ENCODE measurements at regions not wholly inside any gene's neighbourhood (a gene's known extent, or its start where the extent isn't known, plus 50 kb on each side); places are given as distances from the start of the nearest gene placed in this dataset.
"Not testable (repeated sequence)": the region's sequence is repeated elsewhere in the genome, so short reads cannot be mapped to it uniquely, and the experiment has no call there.

DNA sequence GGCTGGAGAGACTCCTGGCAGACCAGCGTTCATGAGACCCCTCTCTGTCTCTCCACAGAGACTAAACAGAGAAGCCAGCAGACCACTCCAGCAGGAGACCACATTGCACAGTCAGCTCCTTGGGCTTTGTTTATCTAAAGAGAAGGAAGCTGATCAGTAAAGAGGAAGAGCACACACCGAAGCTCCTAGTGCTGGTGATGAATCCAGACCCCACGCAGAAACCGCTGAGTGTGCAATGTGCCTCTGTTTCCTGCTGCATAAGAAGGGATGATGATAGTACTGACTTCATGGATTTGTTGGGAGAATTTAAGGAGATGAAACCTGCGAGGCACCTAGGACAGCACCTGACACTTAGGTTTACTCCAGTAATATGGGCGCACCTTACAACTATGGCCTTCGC is 544.1 kb upstream of the ID2 start:
- DNase-seq: no peak

DNA sequence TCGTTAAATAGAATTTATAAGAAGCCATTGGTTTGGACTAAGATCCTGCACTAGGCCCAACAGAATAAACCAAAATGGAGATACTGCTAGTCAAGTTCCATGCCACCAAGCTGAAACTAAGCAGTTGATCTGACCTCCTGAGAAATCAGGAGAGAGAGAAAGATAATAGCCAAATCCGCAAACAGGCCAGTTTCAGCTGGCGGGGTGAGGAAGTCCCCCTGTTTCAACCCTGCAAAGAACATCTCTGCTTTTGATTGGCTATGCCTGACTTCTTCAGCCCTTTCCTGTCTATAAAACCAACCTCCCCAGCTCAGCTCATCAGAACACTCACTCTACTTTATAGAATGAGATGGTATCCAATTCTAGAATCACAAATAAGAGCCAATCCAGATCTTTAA is 543.3 kb upstream of the ID2 start:
- DNase-seq: no peak

DNA sequence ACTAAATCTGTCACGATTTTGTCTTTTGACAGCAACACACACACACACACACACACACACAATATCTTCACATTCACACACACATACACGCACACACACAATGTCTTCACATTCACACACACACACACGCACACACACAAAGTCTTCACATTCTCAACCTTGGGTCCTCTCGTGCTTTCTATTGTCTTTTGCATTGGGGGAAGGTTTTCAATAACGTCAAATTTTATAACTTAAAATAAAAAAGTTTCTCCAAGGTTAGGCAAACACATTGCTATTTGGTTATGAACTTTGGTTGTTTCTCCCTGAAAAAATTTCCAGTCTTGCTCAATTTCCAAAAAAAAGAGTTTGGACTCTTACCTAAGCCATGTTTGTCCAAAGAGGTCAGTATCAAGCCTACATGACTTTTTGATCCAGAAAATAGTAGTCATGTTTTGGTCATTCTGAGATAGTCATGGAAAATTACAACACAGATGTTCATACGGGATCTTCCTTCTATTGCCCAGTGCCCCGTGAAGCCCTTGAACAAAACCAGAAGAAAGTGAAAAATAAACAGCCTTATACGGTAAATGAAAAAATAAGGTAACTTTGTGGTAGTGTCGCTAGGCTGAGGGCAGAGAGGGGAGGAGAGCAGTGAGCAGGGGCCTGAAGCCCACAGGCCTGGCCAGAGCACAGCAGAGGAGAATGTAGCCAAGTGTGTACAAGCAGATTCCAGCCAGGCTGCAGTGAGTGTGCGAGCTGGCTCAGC is 542.8 kb upstream of the ID2 start:
- DNase-seq: no peak

DNA sequence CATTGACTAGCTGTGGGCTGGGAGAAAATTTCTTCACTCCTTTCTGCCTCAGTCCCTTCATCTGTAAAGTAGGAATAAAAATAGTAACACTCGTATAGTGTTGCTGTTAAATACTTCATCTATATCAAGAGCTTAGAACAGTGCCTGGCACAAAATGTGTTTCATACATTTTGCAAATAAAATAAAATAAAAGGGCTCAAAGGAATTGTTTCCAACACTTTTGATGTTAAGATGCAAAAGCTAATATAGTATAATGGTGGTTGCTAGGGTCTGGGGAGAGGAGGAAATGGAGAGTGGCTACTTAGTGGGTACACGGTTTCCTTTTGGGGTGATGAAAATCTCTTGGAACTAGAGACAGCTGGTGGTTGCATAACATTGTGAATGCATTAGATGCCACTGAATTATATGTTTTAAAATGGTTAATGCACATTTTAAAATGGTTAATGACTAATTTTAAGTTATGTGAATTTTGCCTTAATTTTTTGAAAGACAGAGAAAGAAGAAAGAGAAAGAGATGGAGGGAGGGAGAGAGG is 542.1 kb upstream of the ID2 start:
- no peak for DNase-seq

DNA sequence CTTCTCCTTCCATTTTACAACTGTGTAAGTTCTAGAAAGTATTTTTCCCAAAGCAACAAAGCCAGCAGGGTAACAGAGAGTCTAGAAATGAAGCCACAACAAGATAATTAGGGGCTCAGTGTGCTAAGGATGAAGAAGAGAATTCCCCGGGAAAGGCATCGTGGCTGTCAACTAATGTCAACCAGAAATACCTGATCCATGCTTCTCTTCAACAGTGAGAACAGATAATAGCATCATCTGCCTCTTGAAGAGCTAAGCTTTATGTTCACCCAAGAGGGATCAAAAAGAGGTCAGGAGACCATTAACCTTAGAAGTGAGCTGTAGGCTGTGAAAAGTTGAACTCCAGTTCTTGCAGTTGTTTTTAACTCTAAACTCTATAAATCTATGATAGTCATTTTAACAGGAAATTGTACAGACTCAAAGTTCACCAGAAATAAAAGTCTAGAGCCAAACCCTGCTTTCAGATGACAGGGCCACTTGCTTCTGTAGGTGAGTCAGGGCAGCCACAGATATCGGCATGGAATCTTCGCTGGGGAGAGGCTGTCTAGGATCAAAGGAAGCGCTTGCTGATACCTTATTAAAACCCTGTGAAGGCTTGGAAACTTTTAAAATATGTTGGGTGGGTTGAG is 540.7 kb upstream of the ID2 start:
- DNase-seq: no peak

DNA sequence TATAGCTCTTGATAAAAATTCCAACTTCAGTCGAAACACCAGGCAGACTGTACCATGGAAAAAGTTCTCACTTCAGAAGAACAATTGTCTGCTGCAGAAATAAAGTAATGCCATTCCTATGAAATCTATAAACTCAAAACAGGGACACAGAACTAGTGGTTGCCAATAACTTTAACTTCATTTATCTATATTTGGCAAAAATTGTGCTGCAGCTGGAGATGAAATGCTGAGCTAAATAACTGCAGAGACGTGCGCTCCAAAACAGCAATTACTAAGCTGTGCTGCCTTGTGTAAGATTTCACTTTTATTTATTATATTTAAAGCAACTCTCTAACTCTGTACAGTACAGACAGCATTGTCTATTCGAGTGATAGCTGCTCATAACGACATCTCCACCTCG is 540.1 kb upstream of the ID2 start:
- DNase-seq: no peak

DNA sequence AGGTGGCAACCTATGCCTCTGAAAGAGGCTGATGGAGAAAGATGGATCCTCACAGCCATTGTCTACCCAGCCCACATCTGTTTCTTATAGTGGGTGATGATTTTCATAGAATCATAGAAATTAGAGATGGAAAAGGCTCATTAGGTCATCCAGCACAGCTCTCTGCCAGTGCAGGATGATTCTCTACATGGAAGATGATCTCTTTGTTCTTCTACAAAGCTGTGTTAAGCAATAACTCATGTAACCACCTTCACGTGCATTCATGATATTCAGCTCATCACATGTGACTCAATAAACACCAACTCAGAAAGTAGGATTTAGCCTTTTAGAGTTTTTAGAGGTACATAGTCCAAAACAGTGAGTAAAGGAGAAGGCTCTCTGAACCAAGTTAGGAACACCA is 539.4 kb upstream of the ID2 start:
- no peak for DNase-seq

DNA sequence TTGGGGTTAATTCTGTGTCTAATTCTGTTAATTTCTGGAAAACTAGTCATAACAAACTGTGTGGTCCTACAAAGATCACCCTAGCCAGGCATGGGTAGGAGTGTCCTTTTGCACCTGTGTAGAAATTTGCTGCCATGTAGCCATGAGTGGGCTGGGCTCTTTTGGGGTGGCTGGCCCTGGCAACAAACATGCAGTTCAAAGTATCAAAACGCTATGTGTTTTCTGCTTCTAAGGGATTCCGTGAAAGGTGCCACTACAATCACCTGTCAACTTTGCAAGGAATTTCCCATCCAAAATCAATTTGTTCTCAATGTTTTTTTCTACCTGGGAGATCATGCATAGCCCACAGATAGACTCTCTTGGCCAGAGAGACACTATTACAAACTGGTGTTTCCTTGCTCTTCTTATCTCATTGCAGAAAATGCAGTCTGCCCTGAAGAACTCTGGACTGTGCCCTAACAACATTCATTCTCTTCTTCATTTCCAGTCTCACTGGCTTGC is 537.7 kb upstream of the ID2 start:
- no peak for DNase-seq

DNA sequence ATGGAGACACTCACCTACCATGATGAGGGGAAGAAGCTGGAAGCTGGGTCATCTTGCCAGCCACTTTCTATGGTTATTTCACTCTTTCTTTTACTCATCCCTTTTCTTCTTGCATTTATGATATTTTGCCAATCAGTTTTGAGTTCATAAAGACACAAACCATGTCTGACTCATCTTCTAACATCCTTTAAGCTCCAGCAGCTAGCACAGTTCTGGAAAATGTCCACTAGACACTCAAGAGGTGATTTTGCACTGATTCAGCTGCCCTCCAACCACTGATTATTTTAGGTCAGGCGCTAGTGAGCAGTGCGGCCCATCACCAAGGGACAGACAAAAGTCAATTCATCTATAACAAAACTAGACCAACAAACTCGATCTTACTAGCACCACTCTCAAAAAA is 537.1 kb upstream of the ID2 start:
- DNase-seq: no peak

DNA sequence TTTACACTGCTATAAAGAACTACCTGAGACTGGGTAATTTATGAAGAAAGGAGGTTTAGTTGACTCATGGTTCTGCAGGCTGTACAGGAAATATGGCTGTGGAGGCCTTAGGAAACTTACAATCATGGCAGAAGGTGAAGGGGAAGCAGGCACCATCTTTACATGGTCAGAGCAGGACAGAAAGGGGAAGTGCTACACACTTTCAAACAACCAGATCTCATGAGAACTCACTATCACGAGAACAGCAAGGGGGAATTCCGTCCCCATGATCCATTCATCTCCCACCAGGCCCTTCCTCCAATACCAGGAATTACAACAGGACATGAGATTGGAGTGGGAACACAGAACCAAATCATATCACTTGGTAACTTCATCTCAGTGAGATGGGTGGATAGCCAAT is 536.5 kb upstream of the ID2 start:
- not testable (repeated sequence) for DNase-seq

DNA sequence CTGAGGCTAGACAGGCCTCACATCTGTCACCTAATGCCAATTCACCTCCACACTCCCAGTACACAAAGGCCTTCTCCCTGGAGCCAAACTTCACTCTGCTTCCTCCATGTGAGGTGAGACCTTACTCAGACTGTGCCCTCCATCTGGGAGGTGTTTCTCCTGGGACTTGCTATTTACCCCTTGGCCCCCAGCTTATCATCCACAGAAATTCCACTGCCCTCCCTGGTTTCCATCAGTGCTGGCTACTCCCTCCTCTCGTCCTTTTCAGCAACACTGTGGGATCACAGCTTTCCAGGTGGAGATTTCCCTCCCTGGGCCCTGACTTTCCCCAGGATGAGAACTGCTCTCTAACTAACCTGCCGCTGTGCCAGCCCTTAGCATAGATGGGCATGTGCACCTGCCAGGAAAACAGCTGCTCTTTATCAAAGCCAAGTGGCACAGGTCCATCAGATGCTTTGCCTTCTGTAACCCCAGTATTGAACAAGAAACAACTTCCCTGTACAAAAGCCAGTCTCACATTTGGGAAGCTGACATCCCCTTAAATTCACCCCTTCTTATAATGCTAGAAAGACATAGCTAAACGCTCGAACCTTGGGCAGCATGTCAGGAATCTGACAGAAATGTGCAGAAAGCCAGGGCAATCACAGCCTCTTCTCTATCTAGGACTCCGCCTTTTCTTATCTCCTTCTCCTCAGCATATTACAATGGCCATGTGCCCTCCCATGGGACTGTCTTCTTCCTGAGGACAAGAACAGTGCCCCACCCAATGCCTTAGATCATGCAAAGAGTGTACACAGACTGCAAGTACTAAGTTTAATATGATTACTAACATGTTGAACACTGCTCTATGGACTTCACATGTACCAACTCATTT is 535.5 kb upstream of the ID2 start:
- DNase-seq: no peak

DNA sequence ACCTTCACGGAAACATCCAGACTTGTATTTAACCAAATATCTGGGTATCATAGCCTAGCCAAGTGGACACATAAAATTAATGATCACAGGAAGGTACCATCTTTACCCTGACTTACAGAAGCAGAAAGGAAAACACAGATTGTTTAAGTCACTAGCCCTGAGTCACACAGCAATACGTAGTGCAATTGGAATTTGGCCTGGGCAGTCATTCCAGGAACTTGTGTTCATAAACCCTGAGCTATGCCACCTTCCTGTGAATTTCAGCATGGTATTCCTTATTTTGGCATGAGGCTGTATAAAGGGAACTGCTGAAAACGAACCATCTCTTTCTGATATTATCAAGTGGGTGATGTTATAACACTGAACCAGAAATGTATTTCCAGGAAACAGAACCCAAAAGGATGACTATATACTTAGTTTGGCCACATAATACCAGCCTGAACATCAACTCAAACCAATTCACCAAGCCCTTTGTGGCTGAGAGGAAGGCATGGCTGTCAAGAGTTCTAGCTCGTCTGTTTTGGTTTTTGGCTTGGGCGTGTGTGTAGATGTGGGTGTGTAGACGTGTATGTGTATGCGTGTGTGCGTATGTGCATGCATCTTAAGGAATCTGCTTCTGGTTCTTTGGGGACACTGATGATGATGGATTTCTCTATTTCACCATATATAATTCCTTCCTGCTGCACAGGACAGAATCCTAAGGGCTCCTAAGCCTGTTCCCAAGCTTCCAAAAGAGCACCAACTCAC is 533.4 kb upstream of the ID2 start:
- no peak for DNase-seq

DNA sequence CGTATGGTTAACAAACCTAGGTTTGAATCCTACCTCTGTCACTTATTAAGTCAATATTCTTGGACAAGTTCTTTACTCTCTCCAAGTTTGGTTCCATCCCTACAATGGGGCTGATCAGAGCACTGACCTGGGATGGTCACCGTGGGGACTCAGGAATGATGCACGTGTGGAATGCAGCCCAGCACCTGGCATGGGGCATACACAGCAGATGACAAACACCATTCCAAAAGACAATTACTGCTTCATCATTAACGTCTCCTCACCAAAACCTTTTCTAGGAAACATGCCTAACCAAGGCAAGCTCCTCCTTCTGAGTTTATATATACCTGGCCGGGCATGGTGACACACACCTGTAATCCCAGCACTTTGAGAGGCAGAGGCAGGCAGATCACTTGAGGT is 532.9 kb upstream of the ID2 start:
- no peak for DNase-seq

DNA sequence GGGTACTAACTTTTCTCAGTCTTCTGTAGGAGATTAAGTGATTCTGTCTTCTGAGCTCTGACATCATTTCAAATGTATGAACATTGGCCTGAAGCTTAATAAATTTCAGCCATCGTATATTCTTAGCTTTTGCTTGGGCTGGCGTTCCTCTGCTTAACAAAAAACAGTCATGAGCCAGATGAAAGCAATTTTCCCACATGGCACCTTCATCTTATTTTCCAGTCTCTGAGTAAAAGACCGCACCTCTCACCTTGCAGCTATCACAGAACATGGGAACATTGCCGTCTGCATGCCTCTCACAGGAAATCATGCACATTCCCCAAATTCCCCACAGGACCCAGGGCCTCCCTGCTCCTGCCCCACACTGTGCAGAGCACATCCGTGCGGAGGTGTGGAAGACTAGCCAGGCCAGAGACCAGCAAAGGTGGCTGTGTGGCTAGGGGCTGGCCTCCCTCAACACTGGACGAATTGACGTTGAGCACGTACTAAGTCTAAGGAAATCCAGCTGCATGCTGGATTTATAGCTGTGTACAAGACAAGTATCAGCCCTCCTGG is 531.8 kb upstream of the ID2 start:
- no peak for DNase-seq

DNA sequence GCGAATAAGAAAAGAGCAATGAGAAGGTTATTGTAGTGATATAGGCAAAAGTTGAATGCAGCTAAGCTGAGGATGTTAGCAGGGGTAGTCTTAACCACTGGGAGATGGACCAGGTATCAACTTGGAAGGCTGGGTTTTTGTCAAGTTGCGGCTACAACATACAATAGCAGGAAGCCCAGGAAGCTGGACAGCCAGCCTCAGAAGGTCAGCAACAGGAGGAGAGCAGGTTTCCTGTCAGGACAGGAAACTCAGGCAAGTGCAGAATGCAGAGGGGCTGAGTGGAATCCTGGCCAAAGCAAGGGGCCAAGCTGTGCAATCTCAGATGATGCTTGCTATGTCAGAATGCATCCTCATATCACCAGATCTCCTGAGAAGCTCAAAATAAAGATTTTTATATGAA is 530.0 kb upstream of the ID2 start:
- DNase-seq: no peak

DNA sequence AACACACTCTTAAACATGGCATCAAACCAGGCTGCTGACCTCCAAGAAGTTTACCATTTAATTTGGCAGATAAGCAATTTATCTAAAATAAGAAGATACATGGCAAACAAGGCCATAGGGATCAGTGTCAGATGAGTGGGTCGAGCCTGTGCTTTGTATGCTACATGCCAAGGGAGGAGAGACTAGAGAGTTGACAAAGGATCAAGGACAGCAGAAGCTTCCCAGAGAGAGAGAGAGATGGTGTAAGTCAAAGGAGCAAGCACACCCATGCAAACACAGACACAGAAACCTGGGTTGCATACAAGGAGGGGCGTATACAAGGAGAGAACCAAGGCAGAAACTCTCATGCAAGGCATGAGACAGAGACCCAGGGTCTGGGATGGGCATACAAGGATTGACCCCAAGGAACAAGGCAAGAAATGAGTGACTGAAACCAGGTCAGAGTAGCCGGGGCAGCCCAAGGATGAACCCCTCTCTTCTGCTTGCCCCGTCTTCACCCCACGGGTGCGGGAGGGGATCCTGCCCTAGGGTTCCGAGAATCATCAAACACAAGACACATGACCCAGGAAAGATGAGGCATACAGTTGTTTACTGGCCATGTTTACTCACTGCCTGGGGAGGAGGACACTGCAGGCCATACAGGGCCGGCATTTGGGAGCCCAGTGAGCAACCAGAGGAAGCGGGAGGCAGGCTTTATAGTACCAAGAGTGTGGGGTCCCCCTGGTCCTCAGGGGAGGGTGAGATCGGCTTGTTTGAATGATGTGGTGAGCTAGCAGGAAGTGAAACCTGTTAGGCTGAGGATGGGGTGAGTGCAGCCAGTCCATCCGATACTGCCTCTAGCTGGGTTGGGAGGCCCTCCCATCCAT is 529.2 kb upstream of the ID2 start:
- no peak for DNase-seq

DNA sequence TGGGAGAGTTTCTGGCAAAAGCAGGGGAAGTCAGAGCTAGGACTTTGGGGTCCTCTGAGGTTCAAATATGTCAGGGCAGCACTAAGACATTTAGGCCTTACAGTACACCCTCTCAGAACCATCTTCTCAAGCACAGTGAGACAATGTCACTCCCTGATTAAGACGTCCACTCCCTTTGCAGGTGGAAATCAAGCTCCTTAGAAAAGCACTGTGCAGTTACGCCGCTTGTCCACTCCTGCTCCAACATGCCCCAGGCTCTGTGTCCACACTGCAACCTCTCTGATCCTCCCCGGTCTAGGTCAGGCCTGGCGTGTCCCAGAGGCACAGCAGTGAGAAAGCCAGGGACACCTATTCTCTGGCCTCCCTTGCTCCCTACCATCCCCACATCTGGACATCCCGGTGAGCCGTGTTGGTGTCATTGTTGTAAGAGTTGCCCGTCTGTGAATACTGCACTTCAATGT is 528.6 kb upstream of the ID2 start:
- DNase-seq: no peak

DNA sequence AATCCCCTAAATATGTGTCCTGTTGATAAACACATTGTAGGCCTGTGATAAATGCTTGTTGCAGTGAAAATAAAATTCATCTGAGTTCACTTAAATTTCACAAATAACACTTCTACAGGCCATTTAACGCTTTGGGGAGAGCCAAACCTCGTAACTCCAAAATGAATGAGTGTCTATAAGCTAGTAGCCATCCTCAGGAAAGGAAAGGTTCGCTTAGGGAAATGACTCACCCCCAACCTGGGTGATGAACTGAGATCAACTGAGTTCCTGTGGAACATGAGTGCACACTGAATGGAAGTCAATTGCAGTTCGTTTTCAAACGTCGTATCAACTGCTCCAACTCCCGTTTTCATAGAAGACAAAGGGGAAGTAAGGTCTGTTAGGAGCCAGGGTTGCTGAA is 527.6 kb upstream of the ID2 start:
- no peak for DNase-seq

DNA sequence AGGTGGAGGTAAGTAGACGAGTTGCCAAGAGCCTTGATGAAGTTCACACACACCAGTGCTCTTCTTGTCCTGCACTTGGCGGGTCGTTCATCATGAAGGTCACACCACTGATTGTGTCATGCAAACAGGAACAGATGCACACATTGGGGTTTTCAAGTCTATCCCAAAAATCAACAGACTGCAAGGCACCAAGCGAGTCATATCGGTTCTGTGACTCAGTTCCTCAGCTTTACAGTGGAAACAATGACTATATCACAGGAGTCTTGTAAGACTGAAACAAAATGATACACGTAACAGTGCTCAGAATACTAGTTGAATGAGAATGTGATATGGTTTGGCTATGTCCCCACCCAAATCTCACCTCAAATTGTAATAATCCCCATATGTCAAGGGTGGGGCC is 526.9 kb upstream of the ID2 start:
- DNase-seq: no peak

DNA sequence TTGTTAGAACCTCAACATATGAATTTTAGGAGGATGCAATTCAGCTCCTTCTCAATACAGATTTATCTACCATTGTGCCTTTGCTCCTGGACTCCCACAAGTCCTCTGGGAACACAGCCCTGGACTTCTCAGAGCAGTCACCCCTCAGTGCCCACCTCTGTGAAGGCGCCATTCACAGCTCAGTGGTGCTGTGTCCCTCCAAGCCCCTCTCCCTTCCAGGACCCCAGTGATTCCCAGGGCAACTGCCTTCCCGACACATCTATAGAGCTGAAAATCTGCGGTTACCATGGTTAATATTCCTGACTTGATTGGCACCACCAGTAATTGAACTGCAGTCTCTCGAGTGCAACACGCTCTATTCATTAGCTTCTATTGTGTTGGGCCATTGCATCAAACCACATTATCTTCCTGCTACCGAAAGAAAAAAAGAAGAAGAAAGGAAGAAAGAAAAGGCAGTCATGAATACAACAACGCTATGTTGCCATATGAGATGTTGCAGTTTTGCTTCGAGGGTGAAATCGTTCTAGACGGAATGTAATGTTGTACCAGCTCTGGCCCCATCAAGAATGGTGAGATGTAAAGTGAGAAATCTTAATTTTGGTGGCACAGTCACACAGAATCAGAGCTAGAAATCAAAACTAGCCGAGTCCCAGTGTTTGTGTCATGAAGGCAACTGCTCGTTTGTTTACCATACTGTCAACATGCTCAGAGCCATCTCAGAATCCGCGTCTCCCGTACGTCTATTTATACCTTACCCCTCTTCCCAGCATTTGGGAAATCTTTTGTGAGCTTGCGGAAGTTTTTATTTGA is 524.0 kb upstream of the ID2 start:
- DNase-seq: no peak
